RPMI8226 (cell line): ENCODE measurements at regions not wholly inside any gene's neighbourhood (a gene's known extent, or its start where the extent isn't known, plus 50 kb on each side); places are given as distances from the start of the nearest gene placed in this dataset.
"Not testable (repeated sequence)": the region's sequence is repeated elsewhere in the genome, so short reads cannot be mapped to it uniquely, and the experiment has no call there.

Source experiments
- DNase-seq: peaks from one replicate; pipeline ENCODE4 v3.0.0-alpha.2; 2015

GRCh38 chr3:150327678-150328653 is 80.1 kb upstream of the TSC22D2 start:
- DNase-seq, result no peak

- no peak for DNase-seq
Observed at GRCh38 chr3:150324788-150325187, 83.3 kb upstream of the TSC22D2 start.

GRCh38 chr3:150324245-150324644 is 83.9 kb upstream of the TSC22D2 start:
- DNase-seq, result no peak

GRCh38 chr3:150323770-150324169 is 84.3 kb upstream of the TSC22D2 start:
- DNase-seq, result no peak

- not testable (repeated sequence) for DNase-seq
Observed at GRCh38 chr3:150323091-150323490, 85.0 kb upstream of the TSC22D2 start.

GRCh38 chr3:150320971-150321370 is 87.1 kb upstream of the TSC22D2 start:
- DNase-seq, result not testable (repeated sequence)

GRCh38 chr3:150319900-150320299 is 88.2 kb upstream of the TSC22D2 start:
- no peak for DNase-seq

GRCh38 chr3:150317469-150317868 is 90.6 kb upstream of the TSC22D2 start:
- no peak for DNase-seq

- no peak for DNase-seq
Observed at GRCh38 chr3:150315721-150316120, 92.4 kb upstream of the TSC22D2 start.

- no peak for DNase-seq
Observed at GRCh38 chr3:150314248-150315004, 93.7 kb upstream of the TSC22D2 start.

- DNase-seq, result no peak
Observed at GRCh38 chr3:150312018-150312657, 96.0 kb upstream of the TSC22D2 start.

GRCh38 chr3:150311156-150311555 is 96.9 kb upstream of the TSC22D2 start:
- DNase-seq, result no peak

GRCh38 chr3:150309557-150309956 is 98.5 kb upstream of the TSC22D2 start:
- DNase-seq, result no peak

- DNase-seq, result no peak
Observed at GRCh38 chr3:150309257-150309542, 98.9 kb upstream of the TSC22D2 start.

- DNase-seq, result no peak
Observed at GRCh38 chr3:150308481-150309256, 99.4 kb upstream of the TSC22D2 start.

- DNase-seq, result no peak
Observed at GRCh38 chr3:150308037-150308319, 100.1 kb upstream of the TSC22D2 start.

- no peak for DNase-seq
Observed at GRCh38 chr3:150307311-150308036, 100.6 kb upstream of the TSC22D2 start.

- no peak for DNase-seq
Observed at GRCh38 chr3:150306906-150307305, 101.2 kb upstream of the TSC22D2 start.

- no peak for DNase-seq
Observed at GRCh38 chr3:150306083-150306482, 102.0 kb upstream of the TSC22D2 start.

GRCh38 chr3:150303768-150304167 is 104.3 kb upstream of the TSC22D2 start:
- peak; percentile 56 for DNase-seq

GRCh38 chr3:150302246-150302645 is 105.9 kb upstream of the TSC22D2 start:
- no peak for DNase-seq

- no peak for DNase-seq
Observed at GRCh38 chr3:150300852-150301517, 107.1 kb upstream of the TSC22D2 start.
